GM19035 (cell line): ENCODE measurements at regions not wholly inside any gene's neighbourhood (a gene's known extent, or its start where the extent isn't known, plus 50 kb on each side); places are given as distances from the start of the nearest gene placed in this dataset.
A peak's percentile ranks its signal among the peaks of the same experiment; 100 is the strongest.
"Not testable (repeated sequence)": the region's sequence is repeated elsewhere in the genome, so short reads cannot be mapped to it uniquely, and the experiment has no call there.

Experiments used
- ATAC-seq: cut with Tn5 transposase; IDR thresholded peaks from one replicate; pipeline ENCODE4 v1.9.1; 2021; ENCODE audit not compliant: unreplicated experiment

- not testable (repeated sequence) for ATAC-seq
Measured at GRCh38 chr3:195999176-195999575, 82.7 kb downstream of the TFRC start.

GRCh38 chr3:195996314-195996713 is 85.6 kb downstream of the TFRC start:
- not testable (repeated sequence) for ATAC-seq

GRCh38 chr3:195994343-195994742 is 86.0 kb upstream of the TNK2 start:
- ATAC-seq = not testable (repeated sequence)

- ATAC-seq = not testable (repeated sequence)
Measured at GRCh38 chr3:195993671-195994070, 85.3 kb upstream of the TNK2 start.

GRCh38 chr3:195992956-195993595 is 84.7 kb upstream of the TNK2 start:
- not testable (repeated sequence) for ATAC-seq

GRCh38 chr3:195991986-195992385 is 83.6 kb upstream of the TNK2 start:
- not testable (repeated sequence) for ATAC-seq

- not testable (repeated sequence) for ATAC-seq
Measured at GRCh38 chr3:195991243-195991642, 82.9 kb upstream of the TNK2 start.

- not testable (repeated sequence) for ATAC-seq
Measured at GRCh38 chr3:195990841-195991174, 82.5 kb upstream of the TNK2 start.

- ATAC-seq = peak; percentile 86
Measured at GRCh38 chr3:195989921-195990840, 81.8 kb upstream of the TNK2 start.

- peak; percentile 50 for ATAC-seq
Measured at GRCh38 chr3:195989197-195989920, 81.0 kb upstream of the TNK2 start.

GRCh38 chr3:195988764-195989163 is 80.4 kb upstream of the TNK2 start:
- ATAC-seq = not testable (repeated sequence)

- not testable (repeated sequence) for ATAC-seq
Measured at GRCh38 chr3:195987001-195987400, 78.7 kb upstream of the TNK2 start.

GRCh38 chr3:195986576-195986975 is 78.2 kb upstream of the TNK2 start:
- ATAC-seq = not testable (repeated sequence)

GRCh38 chr3:195985348-195985920 is 77.1 kb upstream of the TNK2 start:
- not testable (repeated sequence) for ATAC-seq

GRCh38 chr3:195984392-195985030 is 76.2 kb upstream of the TNK2 start:
- not testable (repeated sequence) for ATAC-seq

GRCh38 chr3:195983880-195984279 is 75.5 kb upstream of the TNK2 start:
- ATAC-seq = not testable (repeated sequence)

GRCh38 chr3:195982754-195983153 is 74.4 kb upstream of the TNK2 start:
- not testable (repeated sequence) for ATAC-seq

GRCh38 chr3:195981778-195982177 is 73.4 kb upstream of the TNK2 start:
- not testable (repeated sequence) for ATAC-seq

- not testable (repeated sequence) for ATAC-seq
Measured at GRCh38 chr3:195979877-195980276, 71.5 kb upstream of the TNK2 start.

GRCh38 chr3:195978585-195978984 is 70.2 kb upstream of the TNK2 start:
- not testable (repeated sequence) for ATAC-seq
